Lower leg skin (tissue), 3 donors: ENCODE measurements at regions not wholly inside any gene's neighbourhood (a gene's known extent, or its start where the extent isn't known, plus 50 kb on each side); places are given as distances from the start of the nearest gene placed in this dataset.

Experiments
- POLR2A ChIP-seq, 2 donors: fragments of 450-650 bp; IDR thresholded peaks; one replicate each; pipeline ENCODE4 v1.6.1; 2016 to 2017; ENCODE audit warnings: antibody characterized with exemption in 2 of 2, mild to moderate bottlenecking in 1 of 2, moderate library complexity in 1 of 2
- TF ChIP-seq, protein P1 (sequence below), 3 donors: fragments of 450-650 bp; IDR thresholded peaks; one replicate each; pipeline ENCODE4 v1.5.1; 2016; ENCODE audit warnings: antibody characterized with exemption in 3 of 3, mild to moderate bottlenecking in 3 of 3, moderate library complexity in 2 of 3

DNA sequence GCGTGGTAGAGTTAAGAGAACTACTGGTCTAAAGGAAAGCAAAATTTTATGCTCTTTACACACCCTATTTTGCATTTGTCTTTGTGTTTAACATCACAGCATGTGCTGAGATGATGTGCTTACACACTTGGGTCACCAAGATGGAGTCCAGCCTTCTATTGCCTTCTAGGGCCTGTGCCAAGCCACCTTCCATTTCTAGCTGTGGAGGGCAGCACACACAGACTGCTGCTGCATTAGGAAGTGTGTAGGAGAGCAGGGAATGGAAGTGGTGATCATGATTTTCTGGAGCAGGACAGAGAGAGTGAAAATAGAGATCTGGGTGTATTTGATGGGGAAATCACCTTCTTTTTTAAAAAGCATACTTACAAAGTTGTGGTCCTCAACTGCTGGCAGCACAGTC, 191.6 kb downstream of the SOX4 start:
- TF ChIP-seq, protein P1, sequence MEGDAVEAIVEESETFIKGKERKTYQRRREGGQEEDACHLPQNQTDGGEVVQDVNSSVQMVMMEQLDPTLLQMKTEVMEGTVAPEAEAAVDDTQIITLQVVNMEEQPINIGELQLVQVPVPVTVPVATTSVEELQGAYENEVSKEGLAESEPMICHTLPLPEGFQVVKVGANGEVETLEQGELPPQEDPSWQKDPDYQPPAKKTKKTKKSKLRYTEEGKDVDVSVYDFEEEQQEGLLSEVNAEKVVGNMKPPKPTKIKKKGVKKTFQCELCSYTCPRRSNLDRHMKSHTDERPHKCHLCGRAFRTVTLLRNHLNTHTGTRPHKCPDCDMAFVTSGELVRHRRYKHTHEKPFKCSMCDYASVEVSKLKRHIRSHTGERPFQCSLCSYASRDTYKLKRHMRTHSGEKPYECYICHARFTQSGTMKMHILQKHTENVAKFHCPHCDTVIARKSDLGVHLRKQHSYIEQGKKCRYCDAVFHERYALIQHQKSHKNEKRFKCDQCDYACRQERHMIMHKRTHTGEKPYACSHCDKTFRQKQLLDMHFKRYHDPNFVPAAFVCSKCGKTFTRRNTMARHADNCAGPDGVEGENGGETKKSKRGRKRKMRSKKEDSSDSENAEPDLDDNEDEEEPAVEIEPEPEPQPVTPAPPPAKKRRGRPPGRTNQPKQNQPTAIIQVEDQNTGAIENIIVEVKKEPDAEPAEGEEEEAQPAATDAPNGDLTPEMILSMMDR (IDR thresholded peaks at IDR 0.05), result no peak
- no peak for TF ChIP-seq POLR2A (IDR thresholded peaks at IDR 0.05)
